ENCODE measurements at regions not wholly inside any gene's neighbourhood (a gene's known extent, or its start where the extent isn't known, plus 50 kb on each side); places are given as distances from the start of the nearest gene placed in this dataset.

DNA sequence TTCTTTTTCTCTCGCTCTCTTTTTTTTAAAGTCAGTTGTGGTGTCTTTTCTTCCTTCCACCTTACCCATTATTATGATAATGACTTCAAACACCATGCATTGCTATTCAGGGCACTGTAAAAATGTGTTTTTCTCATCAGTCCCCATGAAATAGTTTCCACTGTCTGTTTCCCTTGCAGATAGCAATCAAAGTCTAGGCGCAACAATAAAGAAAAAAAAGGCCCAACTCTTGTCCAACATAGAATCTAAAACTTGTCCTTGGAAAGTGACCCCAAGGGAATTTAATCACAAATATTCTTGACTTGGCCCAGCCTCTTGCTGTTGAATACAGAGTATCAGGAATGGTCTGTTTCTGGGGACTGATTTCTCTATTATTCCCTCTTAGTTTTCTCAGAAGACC lies 382.5 kb downstream of the PLPP3 start:
- ATAC-seq (peak; percentile 76), DNase-seq (ENCODE audit: low spot score) (no peak)
- Mint-ChIP-seq H3K36me3 (no peaks in the 10 kb centered on the region), H3K27ac (peak overlapping the region; percentile 88), H3K4me1 (peaks cover 22% of the 10 kb centered on the region), H3K4me3 (peak overlapping the region; percentile 2; the same call in 1 of the 2 replicates), H3K27me3 (ENCODE audit: low read depth) (no peaks in the 10 kb centered on the region), H3K9me3 (peaks cover 5% of the 10 kb centered on the region)
- POLR2A ChIA-PET, result no interaction called here
- CTCF ChIA-PET, result interaction anchor here (1.0 kb wide), 1 partner anchor 382 kb away, joined by 3 read pairs; the partner anchor contains the start of gene PLPP3
- TF ChIP-seq ZBTB21 (CRISPR knock-in tag; IDR thresholded peaks at IDR 0.05; ENCODE audit: borderline replicate concordance) (no peak), ZNF671 (CRISPR knock-in tag; IDR thresholded peaks at IDR 0.05) (no peak), NR2C2 (CRISPR knock-in tag; IDR thresholded peaks at IDR 0.05) (no peak), GABPB1 (CRISPR knock-in tag; IDR thresholded peaks at IDR 0.05) (no peak), ESRRA (CRISPR knock-in tag; IDR thresholded peaks at IDR 0.05; ENCODE audit: borderline replicate concordance) (no peak), IRF2 (CRISPR knock-in tag; IDR thresholded peaks at IDR 0.05; ENCODE audit: borderline replicate concordance, low read depth) (no peak), FOXP1 (CRISPR knock-in tag; IDR thresholded peaks at IDR 0.05; ENCODE audit: borderline replicate concordance) (no peak), OVOL2 (CRISPR knock-in tag; IDR thresholded peaks at IDR 0.05; ENCODE audit: borderline replicate concordance) (no peak), ZNF317 (CRISPR knock-in tag; IDR thresholded peaks at IDR 0.05; ENCODE audit: borderline replicate concordance, low read depth) (no peak), TEAD1 (CRISPR knock-in tag; IDR thresholded peaks at IDR 0.05) (no peak), HMGA2 (CRISPR knock-in tag; IDR thresholded peaks at IDR 0.05) (no peak), GTF2I (CRISPR knock-in tag; conservative IDR thresholded peaks at IDR 0.05) (no peak), TP53 (CRISPR knock-in tag; IDR thresholded peaks at IDR 0.05) (no peak)
- TF ChIP-seq, protein P1, sequence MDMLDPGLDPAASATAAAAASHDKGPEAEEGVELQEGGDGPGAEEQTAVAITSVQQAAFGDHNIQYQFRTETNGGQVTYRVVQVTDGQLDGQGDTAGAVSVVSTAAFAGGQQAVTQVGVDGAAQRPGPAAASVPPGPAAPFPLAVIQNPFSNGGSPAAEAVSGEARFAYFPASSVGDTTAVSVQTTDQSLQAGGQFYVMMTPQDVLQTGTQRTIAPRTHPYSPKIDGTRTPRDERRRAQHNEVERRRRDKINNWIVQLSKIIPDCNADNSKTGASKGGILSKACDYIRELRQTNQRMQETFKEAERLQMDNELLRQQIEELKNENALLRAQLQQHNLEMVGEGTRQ (CRISPR knock-in tag; IDR thresholded peaks at IDR 0.05), result no peak
- TF ChIP-seq, protein P2, sequence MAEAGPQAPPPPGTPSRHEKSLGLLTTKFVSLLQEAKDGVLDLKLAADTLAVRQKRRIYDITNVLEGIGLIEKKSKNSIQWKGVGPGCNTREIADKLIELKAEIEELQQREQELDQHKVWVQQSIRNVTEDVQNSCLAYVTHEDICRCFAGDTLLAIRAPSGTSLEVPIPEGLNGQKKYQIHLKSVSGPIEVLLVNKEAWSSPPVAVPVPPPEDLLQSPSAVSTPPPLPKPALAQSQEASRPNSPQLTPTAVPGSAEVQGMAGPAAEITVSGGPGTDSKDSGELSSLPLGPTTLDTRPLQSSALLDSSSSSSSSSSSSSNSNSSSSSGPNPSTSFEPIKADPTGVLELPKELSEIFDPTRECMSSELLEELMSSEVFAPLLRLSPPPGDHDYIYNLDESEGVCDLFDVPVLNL (CRISPR knock-in tag; IDR thresholded peaks at IDR 0.05; ENCODE audit: borderline replicate concordance, low read depth), result no peak
- TF ChIP-seq, protein P3, sequence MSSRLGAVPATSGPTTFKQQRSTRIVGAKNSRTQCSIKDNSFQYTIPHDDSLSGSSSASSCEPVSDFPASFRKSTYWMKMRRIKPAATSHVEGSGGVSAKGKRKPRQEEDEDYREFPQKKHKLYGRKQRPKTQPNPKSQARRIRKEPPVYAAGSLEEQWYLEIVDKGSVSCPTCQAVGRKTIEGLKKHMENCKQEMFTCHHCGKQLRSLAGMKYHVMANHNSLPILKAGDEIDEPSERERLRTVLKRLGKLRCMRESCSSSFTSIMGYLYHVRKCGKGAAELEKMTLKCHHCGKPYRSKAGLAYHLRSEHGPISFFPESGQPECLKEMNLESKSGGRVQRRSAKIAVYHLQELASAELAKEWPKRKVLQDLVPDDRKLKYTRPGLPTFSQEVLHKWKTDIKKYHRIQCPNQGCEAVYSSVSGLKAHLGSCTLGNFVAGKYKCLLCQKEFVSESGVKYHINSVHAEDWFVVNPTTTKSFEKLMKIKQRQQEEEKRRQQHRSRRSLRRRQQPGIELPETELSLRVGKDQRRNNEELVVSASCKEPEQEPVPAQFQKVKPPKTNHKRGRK (CRISPR knock-in tag; IDR thresholded peaks at IDR 0.05; ENCODE audit: borderline replicate concordance), result no peak

DNA sequence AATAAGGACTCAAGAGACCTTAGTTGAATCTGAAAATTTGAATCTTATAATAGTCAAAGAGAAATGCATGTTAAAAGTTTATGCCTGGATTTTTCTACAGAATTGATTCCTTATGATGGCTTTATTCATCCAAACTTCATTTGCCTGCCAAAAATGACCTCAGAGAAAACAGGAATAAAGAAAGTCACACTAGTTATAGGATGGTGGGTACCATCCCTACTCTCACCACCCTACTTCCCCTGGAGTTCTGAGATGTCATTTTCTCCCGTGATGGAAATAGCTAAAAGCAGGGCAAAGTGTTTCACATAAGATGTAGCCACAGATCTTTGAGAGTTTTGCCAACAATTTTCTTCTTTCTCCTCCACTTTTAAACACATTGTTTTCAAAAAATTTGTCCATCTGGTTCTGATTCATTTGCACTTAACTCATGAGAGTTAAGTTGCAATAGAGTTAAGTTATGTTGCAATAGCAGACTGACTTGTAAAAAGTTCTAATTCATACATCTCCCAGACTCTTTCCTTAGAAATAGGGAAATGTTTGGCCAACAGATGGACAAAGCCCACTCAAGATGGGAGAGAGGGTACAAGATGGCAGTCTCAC lies 384.6 kb downstream of the PLPP3 start:
- DNase-seq (ENCODE audit: low spot score) (no peak), ATAC-seq (no peak)
- CTCF ChIA-PET, result no interaction called here
- no peaks in the 10 kb centered on the region for H3K36me3 Mint-ChIP-seq
- peaks cover 40% of the 10 kb centered on the region for H3K4me1 Mint-ChIP-seq
- H3K9me3 Mint-ChIP-seq, result peaks cover 5% of the 10 kb centered on the region
- H3K27ac Mint-ChIP-seq, result no peak overlapping the region
- POLR2A ChIA-PET, result no interaction called here
- H3K27me3 Mint-ChIP-seq (ENCODE audit: low read depth), result no peaks in the 10 kb centered on the region
- TF ChIP-seq EMX1 (CRISPR knock-in tag; IDR thresholded peaks at IDR 0.05) (no peak), MYBL2 (CRISPR knock-in tag; IDR thresholded peaks at IDR 0.05) (no peak), SMAD3 (CRISPR knock-in tag; IDR thresholded peaks at IDR 0.05; ENCODE audit: borderline replicate concordance) (no peak), JAZF1 (CRISPR knock-in tag; IDR thresholded peaks at IDR 0.05) (no peak), GTF2I (CRISPR knock-in tag; conservative IDR thresholded peaks at IDR 0.05) (no peak), OVOL2 (CRISPR knock-in tag; IDR thresholded peaks at IDR 0.05; ENCODE audit: borderline replicate concordance) (no peak), ZNF121 (CRISPR knock-in tag; IDR thresholded peaks at IDR 0.05) (no peak)
- TF ChIP-seq, protein P4, sequence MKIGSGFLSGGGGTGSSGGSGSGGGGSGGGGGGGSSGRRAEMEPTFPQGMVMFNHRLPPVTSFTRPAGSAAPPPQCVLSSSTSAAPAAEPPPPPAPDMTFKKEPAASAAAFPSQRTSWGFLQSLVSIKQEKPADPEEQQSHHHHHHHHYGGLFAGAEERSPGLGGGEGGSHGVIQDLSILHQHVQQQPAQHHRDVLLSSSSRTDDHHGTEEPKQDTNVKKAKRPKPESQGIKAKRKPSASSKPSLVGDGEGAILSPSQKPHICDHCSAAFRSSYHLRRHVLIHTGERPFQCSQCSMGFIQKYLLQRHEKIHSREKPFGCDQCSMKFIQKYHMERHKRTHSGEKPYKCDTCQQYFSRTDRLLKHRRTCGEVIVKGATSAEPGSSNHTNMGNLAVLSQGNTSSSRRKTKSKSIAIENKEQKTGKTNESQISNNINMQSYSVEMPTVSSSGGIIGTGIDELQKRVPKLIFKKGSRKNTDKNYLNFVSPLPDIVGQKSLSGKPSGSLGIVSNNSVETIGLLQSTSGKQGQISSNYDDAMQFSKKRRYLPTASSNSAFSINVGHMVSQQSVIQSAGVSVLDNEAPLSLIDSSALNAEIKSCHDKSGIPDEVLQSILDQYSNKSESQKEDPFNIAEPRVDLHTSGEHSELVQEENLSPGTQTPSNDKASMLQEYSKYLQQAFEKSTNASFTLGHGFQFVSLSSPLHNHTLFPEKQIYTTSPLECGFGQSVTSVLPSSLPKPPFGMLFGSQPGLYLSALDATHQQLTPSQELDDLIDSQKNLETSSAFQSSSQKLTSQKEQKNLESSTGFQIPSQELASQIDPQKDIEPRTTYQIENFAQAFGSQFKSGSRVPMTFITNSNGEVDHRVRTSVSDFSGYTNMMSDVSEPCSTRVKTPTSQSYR (CRISPR knock-in tag; IDR thresholded peaks at IDR 0.05), result no peak
- TF ChIP-seq, protein P5, sequence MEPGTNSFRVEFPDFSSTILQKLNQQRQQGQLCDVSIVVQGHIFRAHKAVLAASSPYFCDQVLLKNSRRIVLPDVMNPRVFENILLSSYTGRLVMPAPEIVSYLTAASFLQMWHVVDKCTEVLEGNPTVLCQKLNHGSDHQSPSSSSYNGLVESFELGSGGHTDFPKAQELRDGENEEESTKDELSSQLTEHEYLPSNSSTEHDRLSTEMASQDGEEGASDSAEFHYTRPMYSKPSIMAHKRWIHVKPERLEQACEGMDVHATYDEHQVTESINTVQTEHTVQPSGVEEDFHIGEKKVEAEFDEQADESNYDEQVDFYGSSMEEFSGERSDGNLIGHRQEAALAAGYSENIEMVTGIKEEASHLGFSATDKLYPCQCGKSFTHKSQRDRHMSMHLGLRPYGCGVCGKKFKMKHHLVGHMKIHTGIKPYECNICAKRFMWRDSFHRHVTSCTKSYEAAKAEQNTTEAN (CRISPR knock-in tag; IDR thresholded peaks at IDR 0.05), result no peak
- H3K4me3 Mint-ChIP-seq, result no peak overlapping the region
